HG02759 (cell line): ENCODE measurements at regions not wholly inside any gene's neighbourhood (a gene's known extent, or its start where the extent isn't known, plus 50 kb on each side); places are given as distances from the start of the nearest gene placed in this dataset.

Experiments used
- ATAC-seq: cut with Tn5 transposase; IDR thresholded peaks from one replicate; pipeline ENCODE4 v1.9.1; 2021; ENCODE audit warnings: mild to moderate bottlenecking, moderate library complexity; ENCODE audit not compliant: unreplicated experiment

GRCh38 chr9:13769006-13769405 is 489.5 kb upstream of the MPDZ start:
- ATAC-seq: no peak

GRCh38 chr9:13762209-13762608 is 482.7 kb upstream of the MPDZ start:
- no peak for ATAC-seq

GRCh38 chr9:13759551-13759950 is 480.1 kb upstream of the MPDZ start:
- no peak for ATAC-seq

GRCh38 chr9:13758936-13759335 is 479.4 kb upstream of the MPDZ start:
- ATAC-seq: no peak

- ATAC-seq: no peak
Observed at GRCh38 chr9:13756943-13757342, 477.5 kb upstream of the MPDZ start.

GRCh38 chr9:13755551-13755950 is 476.1 kb upstream of the MPDZ start:
- no peak for ATAC-seq

- ATAC-seq: no peak
Observed at GRCh38 chr9:13750639-13751038, 471.1 kb upstream of the MPDZ start.

- ATAC-seq: no peak
Observed at GRCh38 chr9:13750061-13750460, 470.6 kb upstream of the MPDZ start.

- ATAC-seq: no peak
Observed at GRCh38 chr9:13746876-13747275, 467.4 kb upstream of the MPDZ start.

- ATAC-seq: no peak
Observed at GRCh38 chr9:13744261-13744901, 464.9 kb upstream of the MPDZ start.

- no peak for ATAC-seq
Observed at GRCh38 chr9:13737885-13738284, 458.4 kb upstream of the MPDZ start.

- ATAC-seq: no peak
Observed at GRCh38 chr9:13735181-13735580, 455.7 kb upstream of the MPDZ start.

GRCh38 chr9:13734601-13735000 is 455.1 kb upstream of the MPDZ start:
- ATAC-seq: no peak

GRCh38 chr9:13732290-13732689 is 452.8 kb upstream of the MPDZ start:
- no peak for ATAC-seq

GRCh38 chr9:13731637-13732036 is 452.1 kb upstream of the MPDZ start:
- ATAC-seq: no peak

GRCh38 chr9:13729955-13730354 is 450.5 kb upstream of the MPDZ start:
- no peak for ATAC-seq

GRCh38 chr9:13728917-13729811 is 449.7 kb upstream of the MPDZ start:
- ATAC-seq: no peak

- no peak for ATAC-seq
Observed at GRCh38 chr9:13728131-13728530, 448.6 kb upstream of the MPDZ start.

GRCh38 chr9:13726746-13727145 is 447.3 kb upstream of the MPDZ start:
- no peak for ATAC-seq

GRCh38 chr9:13725516-13725915 is 446.0 kb upstream of the MPDZ start:
- no peak for ATAC-seq

GRCh38 chr9:13721481-13722235 is 442.2 kb upstream of the MPDZ start:
- no peak for ATAC-seq
